Testis (tissue), 2 donors: ENCODE measurements at regions not wholly inside any gene's neighbourhood (a gene's known extent, or its start where the extent isn't known, plus 50 kb on each side); places are given as distances from the start of the nearest gene placed in this dataset.

Experiments
- DNase-seq: peaks from one replicate; pipeline ENCODE4 v3.0.0-alpha.2; 2019
- H3K27ac ChIP-seq, 2 donors: fragments of 200-600 bp; sonication (generic); one replicate each; pipeline ENCODE4 v1.5.1; 2019
- H3K27me3 ChIP-seq: fragments of 200-600 bp; sonication (generic); one replicate; pipeline ENCODE4 v1.5.1; 2019
- H3K36me3 ChIP-seq: fragments of 200-600 bp; sonication (generic); one replicate; pipeline ENCODE4 v1.5.1; 2017; ENCODE audit warnings: low read depth; ENCODE audit errors: missing control alignments
- H3K4me1 ChIP-seq: fragments of 200-600 bp; sonication (generic); one replicate; pipeline ENCODE4 v1.5.1; 2019
- H3K4me3 ChIP-seq, 2 donors: fragments of 200-600 bp; sonication (generic); one replicate each; pipeline ENCODE4 v1.5.1; 2017 to 2019
- H3K9me3 ChIP-seq: fragments of 200-600 bp; sonication (generic); one replicate; pipeline ENCODE4 v1.5.1; 2017
- POLR2A ChIP-seq: fragments of 450-650 bp; IDR thresholded peaks from one replicate; pipeline ENCODE4 v1.6.1; 2017; ENCODE audit warnings: antibody characterized with exemption, mild to moderate bottlenecking, moderate library complexity
- WGBS, 2 donors: methylation state at CpG; one replicate each; pipeline ENCODE4 v1.1.5; 2018; 5-methylcytosine and 5-hydroxymethylcytosine counted together
- intact Hi-C: fragments of 100-400 bp; cut with DNase I; formaldehyde crosslinking; loops from one replicate; pipeline ENCODE4 v1.15.1; 2023; ENCODE audit warnings: low total_unique reads
- TF ChIP-seq, protein P1 (sequence below), 3 experiments: fragments of 450-650 bp in 2 of 3; fragments of 200-600 bp in 1 of 3; sonication (generic) in 1 of 3; IDR thresholded peaks; one replicate each; pipeline ENCODE4 v1.5.1; 2016 to 2019; ENCODE audit warnings: antibody characterized with exemption in 3 of 3, mild to moderate bottlenecking in 2 of 3, moderate library complexity in 1 of 3

GRCh38 chr15:96027501-96027900 is 303.0 kb upstream of the NR2F2 start:
- no peaks in the 10 kb centered on the region for H3K36me3 ChIP-seq
- no peak for TF ChIP-seq POLR2A
- TF ChIP-seq, protein P1, sequence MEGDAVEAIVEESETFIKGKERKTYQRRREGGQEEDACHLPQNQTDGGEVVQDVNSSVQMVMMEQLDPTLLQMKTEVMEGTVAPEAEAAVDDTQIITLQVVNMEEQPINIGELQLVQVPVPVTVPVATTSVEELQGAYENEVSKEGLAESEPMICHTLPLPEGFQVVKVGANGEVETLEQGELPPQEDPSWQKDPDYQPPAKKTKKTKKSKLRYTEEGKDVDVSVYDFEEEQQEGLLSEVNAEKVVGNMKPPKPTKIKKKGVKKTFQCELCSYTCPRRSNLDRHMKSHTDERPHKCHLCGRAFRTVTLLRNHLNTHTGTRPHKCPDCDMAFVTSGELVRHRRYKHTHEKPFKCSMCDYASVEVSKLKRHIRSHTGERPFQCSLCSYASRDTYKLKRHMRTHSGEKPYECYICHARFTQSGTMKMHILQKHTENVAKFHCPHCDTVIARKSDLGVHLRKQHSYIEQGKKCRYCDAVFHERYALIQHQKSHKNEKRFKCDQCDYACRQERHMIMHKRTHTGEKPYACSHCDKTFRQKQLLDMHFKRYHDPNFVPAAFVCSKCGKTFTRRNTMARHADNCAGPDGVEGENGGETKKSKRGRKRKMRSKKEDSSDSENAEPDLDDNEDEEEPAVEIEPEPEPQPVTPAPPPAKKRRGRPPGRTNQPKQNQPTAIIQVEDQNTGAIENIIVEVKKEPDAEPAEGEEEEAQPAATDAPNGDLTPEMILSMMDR (IDR thresholded peaks at IDR 0.05) = no peak
- intact Hi-C loops = no loop called here
- H3K4me1 ChIP-seq = no peaks in the 10 kb centered on the region
- no peak overlapping the region for H3K27ac ChIP-seq
- H3K27me3 ChIP-seq = no peaks in the 10 kb centered on the region
- 79 to 93% methylated on average over 2 of the region's 2 CpGs for WGBS, 2 donors
- DNase-seq = no peak
- H3K9me3 ChIP-seq = no peaks in the 10 kb centered on the region
- H3K4me3 ChIP-seq = no peak overlapping the region

GRCh38 chr15:96028620-96029019 is 301.9 kb upstream of the NR2F2 start:
- 93 to 96% methylated on average over 2 of the region's 2 CpGs for WGBS, 2 donors
- Histone ChIP-seq H3K4me3 (no peak overlapping the region), H3K4me1 (no peaks in the 10 kb centered on the region), H3K27me3 (no peaks in the 10 kb centered on the region), H3K27ac (no peak overlapping the region), H3K36me3 (no peaks in the 10 kb centered on the region), H3K9me3 (no peaks in the 10 kb centered on the region)
- TF ChIP-seq, protein P1 (IDR thresholded peaks at IDR 0.05) = no peak
- TF ChIP-seq POLR2A = no peak
- intact Hi-C loops = no loop called here
- DNase-seq = no peak

- no peaks in the 10 kb centered on the region for H3K36me3 ChIP-seq
- DNase-seq = no peak
- intact Hi-C loops = no loop called here
- no peak for TF ChIP-seq POLR2A
- TF ChIP-seq, protein P1 (IDR thresholded peaks at IDR 0.05) = no peak
- no peak overlapping the region for H3K27ac ChIP-seq
- no peaks in the 10 kb centered on the region for H3K9me3 ChIP-seq
- H3K27me3 ChIP-seq = no peaks in the 10 kb centered on the region
- no peaks in the 10 kb centered on the region for H3K4me1 ChIP-seq
- no peak overlapping the region for H3K4me3 ChIP-seq
These were observed 301.3 kb upstream of the NR2F2 start for GRCh38 chr15:96029172-96029571.

- H3K9me3 ChIP-seq = no peaks in the 10 kb centered on the region
- H3K27me3 ChIP-seq = no peaks in the 10 kb centered on the region
- H3K27ac ChIP-seq = no peak overlapping the region
- H3K4me3 ChIP-seq = no peak overlapping the region
- TF ChIP-seq, protein P1 (IDR thresholded peaks at IDR 0.05) = no peak
- no peak for TF ChIP-seq POLR2A
- DNase-seq = no peak
- H3K36me3 ChIP-seq = no peaks in the 10 kb centered on the region
- WGBS, 2 donors = 79 to 87% methylated on average over 5 of the region's 5 CpGs
- intact Hi-C loops = no loop called here
- H3K4me1 ChIP-seq = no peaks in the 10 kb centered on the region
These were observed 298.9 kb upstream of the NR2F2 start for GRCh38 chr15:96031426-96032110.

DNA sequence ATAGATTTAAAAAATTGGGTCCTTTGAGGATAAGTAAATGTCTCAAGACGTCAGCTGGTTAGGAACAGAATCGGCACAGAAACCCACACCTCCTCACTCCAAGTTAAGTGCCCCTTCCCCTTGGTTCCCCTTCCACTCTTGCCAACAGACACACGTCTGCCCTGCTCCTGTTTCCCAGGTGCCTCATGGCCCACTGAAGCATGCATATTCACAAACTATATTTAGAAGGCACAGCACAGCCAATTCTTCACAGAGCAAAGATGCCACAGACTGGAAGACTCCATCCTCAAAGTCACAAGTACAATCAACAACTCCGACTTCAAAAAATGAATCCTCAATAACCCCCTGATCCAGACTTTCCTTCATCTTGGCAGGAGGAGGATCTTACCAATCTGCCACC is 295.4 kb upstream of the NR2F2 start:
- no peak for TF ChIP-seq POLR2A
- TF ChIP-seq, protein P1 (IDR thresholded peaks at IDR 0.05) = no peak
- DNase-seq = no peak
- intact Hi-C loops = no loop called here
- Histone ChIP-seq H3K36me3 (no peaks in the 10 kb centered on the region), H3K27ac (no peak overlapping the region), H3K4me1 (no peaks in the 10 kb centered on the region), H3K27me3 (no peaks in the 10 kb centered on the region), H3K4me3 (no peak overlapping the region), H3K9me3 (no peaks in the 10 kb centered on the region)
- WGBS, 2 donors = 79 to 90% methylated on average over 4 of the region's 4 CpGs
